Hepatic stellate cell (primary cell): ENCODE measurements at regions not wholly inside any gene's neighbourhood (a gene's known extent, or its start where the extent isn't known, plus 50 kb on each side); places are given as distances from the start of the nearest gene placed in this dataset.

ENCODE experiments used
- DNase-seq: peaks from one replicate; pipeline ENCODE4 v3.0.0; 2011; ENCODE audit warnings: low spot score

GRCh38 chr2:158006961-158007719 is 94.5 kb upstream of the UPP2 start:
- DNase-seq, result no peak

GRCh38 chr2:158004126-158004764 is 97.4 kb upstream of the UPP2 start:
- no peak for DNase-seq

- DNase-seq, result no peak
These were observed 99.6 kb upstream of the UPP2 start for GRCh38 chr2:158002079-158002478.

- DNase-seq, result no peak
These were observed 104.9 kb upstream of the UPP2 start for GRCh38 chr2:157996799-157997198.

- DNase-seq, result no peak
These were observed 106.6 kb upstream of the UPP2 start for GRCh38 chr2:157995117-157995516.

- no peak for DNase-seq
These were observed 109.7 kb upstream of the UPP2 start for GRCh38 chr2:157991932-157992331.

- no peak for DNase-seq
These were observed 111.5 kb upstream of the UPP2 start for GRCh38 chr2:157990173-157990572.

GRCh38 chr2:157989227-157989626 is 112.4 kb upstream of the UPP2 start:
- no peak for DNase-seq

GRCh38 chr2:157986761-157987160 is 110.6 kb upstream of the ACVR1 start:
- DNase-seq, result no peak

GRCh38 chr2:157984866-157985265 is 108.7 kb upstream of the ACVR1 start:
- DNase-seq, result no peak

- DNase-seq, result no peak
These were observed 103.9 kb upstream of the ACVR1 start for GRCh38 chr2:157980020-157980419.

GRCh38 chr2:157971702-157972101 is 95.6 kb upstream of the ACVR1 start:
- no peak for DNase-seq

- DNase-seq, result no peak
These were observed 91.7 kb upstream of the ACVR1 start for GRCh38 chr2:157967856-157968255.

GRCh38 chr2:157959249-157959648 is 83.1 kb upstream of the ACVR1 start:
- no peak for DNase-seq

GRCh38 chr2:157957596-157957995 is 81.5 kb upstream of the ACVR1 start:
- DNase-seq, result no peak

GRCh38 chr2:157952558-157952957 is 76.4 kb upstream of the ACVR1 start:
- no peak for DNase-seq

GRCh38 chr2:157948856-157949255 is 72.7 kb upstream of the ACVR1 start:
- no peak for DNase-seq

GRCh38 chr2:157946919-157947557 is 70.9 kb upstream of the ACVR1 start:
- no peak for DNase-seq

GRCh38 chr2:157940024-157940423 is 63.9 kb upstream of the ACVR1 start:
- DNase-seq, result no peak

GRCh38 chr2:157938556-157938955 is 62.4 kb upstream of the ACVR1 start:
- DNase-seq, result no peak

- DNase-seq, result no peak
These were observed 60.3 kb upstream of the ACVR1 start for GRCh38 chr2:157936406-157936805.

GRCh38 chr2:157935378-157935906 is 59.3 kb upstream of the ACVR1 start:
- no peak for DNase-seq
